Breast epithelium (tissue), 4 donors: ENCODE measurements at regions not wholly inside any gene's neighbourhood (a gene's known extent, or its start where the extent isn't known, plus 50 kb on each side); places are given as distances from the start of the nearest gene placed in this dataset.

Experiments used
- DNase-seq, 2 donors: peaks; one replicate each; pipeline ENCODE4 v3.0.0-alpha.2; 2019; ENCODE audit warnings: low spot score in 2 of 2
- H3K27ac ChIP-seq, 2 donors: fragments of 200-600 bp; sonication (generic) in 1 of 2; one replicate each; pipeline ENCODE4 v1.5.1; 2016 to 2019; ENCODE audit warnings: mild to moderate bottlenecking in 1 of 2
- H3K27me3 ChIP-seq, 2 donors: fragments of 200-600 bp; sonication (generic) in 1 of 2; one replicate each; pipeline versions ENCODE4 v1.5.1 to v1.6.0; 2017 to 2019; ENCODE audit warnings: control low read depth in 1 of 2, mild to moderate bottlenecking in 1 of 2
- H3K36me3 ChIP-seq: fragments of 200-600 bp; one replicate; pipeline ENCODE4 v1.5.1; 2019
- H3K4me1 ChIP-seq, 2 donors: fragments of 200-600 bp; sonication (generic); one replicate each; pipeline ENCODE4 v1.5.1; 2016 to 2019; ENCODE audit warnings: control low read depth in 1 of 2
- H3K4me3 ChIP-seq, 3 donors: fragments of 200-600 bp; sonication (generic); 1 replicate in 2 of 3; 2 replicates in 1 of 3; pipeline ENCODE4 v1.5.1; 2016 to 2019; ENCODE audit warnings: mild to moderate bottlenecking in 3 of 3, moderate library complexity in 2 of 3
- H3K9me3 ChIP-seq, 2 donors: fragments of 200-600 bp; sonication (generic) in 1 of 2; one replicate each; pipeline ENCODE4 v1.5.1; 2016 to 2019; ENCODE audit warnings: control low read depth in 1 of 2
- POLR2A ChIP-seq: fragments of 450-650 bp; IDR thresholded peaks from one replicate; pipeline ENCODE4 v1.6.1; 2016; ENCODE audit warnings: antibody characterized with exemption, mild to moderate bottlenecking, moderate library complexity
- POLR2AphosphoS5 ChIP-seq, 3 donors: sonication (generic); formaldehyde crosslinking; IDR thresholded peaks; one replicate each; pipeline ENCODE4 v1.6.1; 2017; ENCODE audit warnings: antibody characterized with exemption in 3 of 3
- intact Hi-C: fragments of 100-400 bp; cut with DNase I; formaldehyde crosslinking; loops from one replicate; pipeline ENCODE4 v1.15.1; 2023; ENCODE audit warnings: low total_unique reads
- TF ChIP-seq, protein P1 (sequence below), 3 donors: fragments of 450-650 bp; IDR thresholded peaks; one replicate each; pipeline ENCODE4 v1.5.1; 2016 to 2017; ENCODE audit warnings: antibody characterized with exemption in 3 of 3, mild to moderate bottlenecking in 3 of 3, moderate library complexity in 3 of 3

DNA sequence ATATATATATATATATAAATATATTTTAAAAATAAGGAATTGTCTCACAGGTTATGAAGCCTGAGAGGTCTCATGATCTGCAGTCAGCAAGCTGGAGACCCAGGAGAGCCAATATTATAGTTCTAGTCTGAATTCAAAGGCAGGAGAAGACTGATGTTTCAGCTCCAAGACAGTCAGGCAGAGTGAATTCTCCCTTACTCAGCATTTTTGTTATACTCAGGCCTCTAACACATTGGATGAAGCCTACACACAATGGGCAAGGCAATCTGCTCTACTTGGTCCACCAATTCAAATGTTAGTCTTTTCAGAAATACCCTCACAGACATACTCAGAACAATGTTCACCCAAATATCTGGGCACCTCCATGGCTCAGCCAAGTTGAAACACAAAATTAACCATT lies 157.2 kb downstream of the GOLIM4 start:
- no peak overlapping the region for H3K4me3 ChIP-seq
- H3K9me3 ChIP-seq: no peaks in the 10 kb centered on the region
- TF ChIP-seq, protein P1, sequence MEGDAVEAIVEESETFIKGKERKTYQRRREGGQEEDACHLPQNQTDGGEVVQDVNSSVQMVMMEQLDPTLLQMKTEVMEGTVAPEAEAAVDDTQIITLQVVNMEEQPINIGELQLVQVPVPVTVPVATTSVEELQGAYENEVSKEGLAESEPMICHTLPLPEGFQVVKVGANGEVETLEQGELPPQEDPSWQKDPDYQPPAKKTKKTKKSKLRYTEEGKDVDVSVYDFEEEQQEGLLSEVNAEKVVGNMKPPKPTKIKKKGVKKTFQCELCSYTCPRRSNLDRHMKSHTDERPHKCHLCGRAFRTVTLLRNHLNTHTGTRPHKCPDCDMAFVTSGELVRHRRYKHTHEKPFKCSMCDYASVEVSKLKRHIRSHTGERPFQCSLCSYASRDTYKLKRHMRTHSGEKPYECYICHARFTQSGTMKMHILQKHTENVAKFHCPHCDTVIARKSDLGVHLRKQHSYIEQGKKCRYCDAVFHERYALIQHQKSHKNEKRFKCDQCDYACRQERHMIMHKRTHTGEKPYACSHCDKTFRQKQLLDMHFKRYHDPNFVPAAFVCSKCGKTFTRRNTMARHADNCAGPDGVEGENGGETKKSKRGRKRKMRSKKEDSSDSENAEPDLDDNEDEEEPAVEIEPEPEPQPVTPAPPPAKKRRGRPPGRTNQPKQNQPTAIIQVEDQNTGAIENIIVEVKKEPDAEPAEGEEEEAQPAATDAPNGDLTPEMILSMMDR (IDR thresholded peaks at IDR 0.05): no peak
- no peak for TF ChIP-seq POLR2A
- no peak for TF ChIP-seq POLR2AphosphoS5 (IDR thresholded peaks at IDR 0.05)
- intact Hi-C loops: no loop called here
- no peak for DNase-seq
- no peak overlapping the region for H3K27ac ChIP-seq
- H3K27me3 ChIP-seq: no peaks in the 10 kb centered on the region
- no peaks in the 10 kb centered on the region for H3K36me3 ChIP-seq
- no peaks in the 10 kb centered on the region for H3K4me1 ChIP-seq

DNA sequence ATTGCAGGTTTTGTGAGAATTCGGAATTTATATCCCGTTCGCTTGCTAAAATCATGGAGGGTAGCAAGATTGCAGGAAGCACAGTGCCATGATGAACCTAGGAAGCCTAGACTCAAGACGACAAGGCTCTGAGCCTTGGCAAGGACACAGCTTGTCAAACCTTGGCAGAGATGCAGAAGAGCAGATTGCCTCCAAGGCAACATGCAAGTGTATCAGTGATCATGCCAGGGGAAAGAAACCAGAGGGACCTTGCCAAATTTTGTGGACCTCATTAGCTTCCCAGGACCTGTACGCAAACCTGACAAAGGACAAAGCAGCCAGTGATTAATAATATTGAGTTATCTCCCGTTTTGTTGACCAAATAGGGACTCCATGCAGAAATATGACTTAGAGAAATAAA lies 159.7 kb downstream of the GOLIM4 start:
- no peak for DNase-seq
- Histone ChIP-seq H3K36me3 (no peaks in the 10 kb centered on the region), H3K4me3 (no peak overlapping the region), H3K27me3 (no peaks in the 10 kb centered on the region), H3K27ac (no peak overlapping the region), H3K4me1 (no peaks in the 10 kb centered on the region), H3K9me3 (no peaks in the 10 kb centered on the region)
- no peak for TF ChIP-seq POLR2AphosphoS5 (IDR thresholded peaks at IDR 0.05)
- TF ChIP-seq, protein P1 (IDR thresholded peaks at IDR 0.05): no peak
- TF ChIP-seq POLR2A: no peak
- intact Hi-C loops: no loop called here

DNA sequence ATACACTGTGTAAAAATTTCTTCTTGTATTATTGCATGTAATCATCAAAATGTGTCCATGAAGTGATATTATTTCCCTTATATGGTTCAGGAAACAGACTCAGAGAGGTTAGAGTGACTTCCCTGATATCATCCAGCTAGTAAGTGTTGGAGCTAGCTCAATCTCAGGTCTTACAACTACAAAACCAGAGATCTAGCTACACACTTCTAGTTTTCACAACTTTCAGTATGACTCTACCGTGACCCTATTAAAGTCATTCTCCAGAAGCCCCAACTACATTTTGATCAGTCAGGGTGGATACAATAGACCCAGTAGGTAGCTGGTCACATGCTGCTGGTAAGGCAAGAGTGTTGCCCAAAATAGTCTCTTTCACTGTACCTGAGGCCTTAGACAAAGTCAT lies 165.3 kb downstream of the GOLIM4 start:
- H3K36me3 ChIP-seq: no peaks in the 10 kb centered on the region
- no peaks in the 10 kb centered on the region for H3K4me1 ChIP-seq
- H3K4me3 ChIP-seq: no peak overlapping the region
- no peak for TF ChIP-seq POLR2AphosphoS5 (IDR thresholded peaks at IDR 0.05)
- no peak for TF ChIP-seq POLR2A
- TF ChIP-seq, protein P1 (IDR thresholded peaks at IDR 0.05): no peak
- no peaks in the 10 kb centered on the region for H3K9me3 ChIP-seq
- H3K27me3 ChIP-seq: no peaks in the 10 kb centered on the region
- intact Hi-C loops: no loop called here
- DNase-seq: no peak
- H3K27ac ChIP-seq: no peak overlapping the region

DNA sequence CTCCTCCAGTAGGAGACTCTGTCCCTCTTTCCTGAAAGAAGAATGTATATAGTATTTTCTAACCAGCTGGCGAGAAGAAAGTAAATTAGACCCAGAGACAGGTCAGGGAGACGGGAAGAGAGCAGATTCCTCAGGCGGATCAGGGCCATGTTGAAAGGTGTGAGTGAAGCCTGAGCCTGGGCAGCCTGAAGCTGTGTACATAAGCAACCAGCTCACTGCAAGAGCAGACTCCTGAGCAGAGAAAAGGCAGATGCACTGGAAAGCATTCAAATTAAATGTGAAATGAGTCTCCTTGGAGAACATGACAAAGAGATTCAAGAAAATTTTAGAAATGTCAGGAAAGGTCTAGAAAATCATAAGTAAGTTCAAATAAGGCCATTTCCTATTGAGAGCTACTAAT lies 165.8 kb downstream of the GOLIM4 start:
- no peaks in the 10 kb centered on the region for H3K9me3 ChIP-seq
- no peaks in the 10 kb centered on the region for H3K36me3 ChIP-seq
- no peaks in the 10 kb centered on the region for H3K27me3 ChIP-seq
- TF ChIP-seq POLR2A (no peak), POLR2AphosphoS5 (IDR thresholded peaks at IDR 0.05) (no peak)
- TF ChIP-seq, protein P1 (IDR thresholded peaks at IDR 0.05): no peak
- DNase-seq: peak in 1 of 2 donors; percentile 50
- intact Hi-C loops: no loop called here
- H3K4me1 ChIP-seq: no peaks in the 10 kb centered on the region
- no peak overlapping the region for H3K4me3 ChIP-seq
- no peak overlapping the region for H3K27ac ChIP-seq

DNA sequence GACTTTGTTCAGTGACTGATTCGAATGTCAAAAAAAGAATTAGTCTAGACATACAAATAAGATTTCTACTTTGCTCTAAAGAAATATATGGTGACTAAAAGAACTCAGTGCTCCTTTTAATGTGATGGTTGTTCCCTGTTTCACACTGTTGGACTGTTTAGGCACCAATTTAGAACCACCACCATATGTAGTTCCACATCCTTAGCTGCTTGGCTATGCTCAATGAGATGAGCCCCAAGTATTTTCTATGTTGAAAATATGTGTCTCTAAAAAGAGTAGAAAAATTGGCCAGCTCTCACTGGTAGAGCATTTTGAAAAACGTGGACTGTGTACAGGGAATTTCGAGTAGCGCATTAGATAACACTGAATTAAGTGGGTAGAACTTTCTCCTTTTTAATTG lies 167.3 kb downstream of the GOLIM4 start:
- no peaks in the 10 kb centered on the region for H3K9me3 ChIP-seq
- H3K4me3 ChIP-seq: no peak overlapping the region
- H3K36me3 ChIP-seq: no peaks in the 10 kb centered on the region
- intact Hi-C loops: no loop called here
- TF ChIP-seq, protein P1 (IDR thresholded peaks at IDR 0.05): no peak
- TF ChIP-seq POLR2A (no peak), POLR2AphosphoS5 (IDR thresholded peaks at IDR 0.05) (no peak)
- no peak overlapping the region for H3K27ac ChIP-seq
- no peak for DNase-seq
- no peaks in the 10 kb centered on the region for H3K4me1 ChIP-seq
- no peaks in the 10 kb centered on the region for H3K27me3 ChIP-seq
